ENCODE measurements at regions not wholly inside any gene's neighbourhood (a gene's known extent, or its start where the extent isn't known, plus 50 kb on each side); places are given as distances from the start of the nearest gene placed in this dataset.
A peak's percentile ranks its signal among the peaks of the same experiment; 100 is the strongest.

DNA sequence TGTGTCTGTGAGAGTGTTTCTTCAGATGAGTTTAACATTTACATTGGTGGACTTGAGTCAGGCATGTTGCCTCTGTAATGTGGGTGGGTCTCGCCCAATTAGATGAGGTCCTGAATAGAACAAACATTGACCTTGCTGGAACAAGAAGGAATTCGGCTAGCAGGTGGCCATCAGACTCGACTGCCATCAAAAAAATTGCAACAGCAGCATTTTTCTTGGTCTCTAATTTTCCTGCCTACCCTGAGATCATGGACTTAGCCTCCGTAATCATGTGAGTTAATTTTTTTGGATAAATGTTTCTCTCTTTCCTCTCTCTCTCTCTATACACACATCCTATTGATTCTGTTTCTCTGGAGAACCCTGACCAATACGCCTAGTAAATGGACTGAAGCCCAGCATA lies 83.8 kb upstream of the ST6GAL2 start:
- Mint-ChIP-seq H3K4me3 (no peak overlapping the region), H3K36me3 (ENCODE audit: low read depth) (no peaks in the 10 kb centered on the region), H3K27me3 (ENCODE audit: insufficient read depth) (peaks cover 1% of the 10 kb centered on the region; the same call in 1 of the 2 replicates), H3K9me3 (no peaks in the 10 kb centered on the region), H3K4me1 (ENCODE audit: low read depth) (peaks cover 55% of the 10 kb centered on the region), H3K27ac (no peak overlapping the region)
- TF ChIP-seq, protein P1, sequence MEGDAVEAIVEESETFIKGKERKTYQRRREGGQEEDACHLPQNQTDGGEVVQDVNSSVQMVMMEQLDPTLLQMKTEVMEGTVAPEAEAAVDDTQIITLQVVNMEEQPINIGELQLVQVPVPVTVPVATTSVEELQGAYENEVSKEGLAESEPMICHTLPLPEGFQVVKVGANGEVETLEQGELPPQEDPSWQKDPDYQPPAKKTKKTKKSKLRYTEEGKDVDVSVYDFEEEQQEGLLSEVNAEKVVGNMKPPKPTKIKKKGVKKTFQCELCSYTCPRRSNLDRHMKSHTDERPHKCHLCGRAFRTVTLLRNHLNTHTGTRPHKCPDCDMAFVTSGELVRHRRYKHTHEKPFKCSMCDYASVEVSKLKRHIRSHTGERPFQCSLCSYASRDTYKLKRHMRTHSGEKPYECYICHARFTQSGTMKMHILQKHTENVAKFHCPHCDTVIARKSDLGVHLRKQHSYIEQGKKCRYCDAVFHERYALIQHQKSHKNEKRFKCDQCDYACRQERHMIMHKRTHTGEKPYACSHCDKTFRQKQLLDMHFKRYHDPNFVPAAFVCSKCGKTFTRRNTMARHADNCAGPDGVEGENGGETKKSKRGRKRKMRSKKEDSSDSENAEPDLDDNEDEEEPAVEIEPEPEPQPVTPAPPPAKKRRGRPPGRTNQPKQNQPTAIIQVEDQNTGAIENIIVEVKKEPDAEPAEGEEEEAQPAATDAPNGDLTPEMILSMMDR (IDR thresholded peaks at IDR 0.05) = no peak
- no peak for DNase-seq

DNA sequence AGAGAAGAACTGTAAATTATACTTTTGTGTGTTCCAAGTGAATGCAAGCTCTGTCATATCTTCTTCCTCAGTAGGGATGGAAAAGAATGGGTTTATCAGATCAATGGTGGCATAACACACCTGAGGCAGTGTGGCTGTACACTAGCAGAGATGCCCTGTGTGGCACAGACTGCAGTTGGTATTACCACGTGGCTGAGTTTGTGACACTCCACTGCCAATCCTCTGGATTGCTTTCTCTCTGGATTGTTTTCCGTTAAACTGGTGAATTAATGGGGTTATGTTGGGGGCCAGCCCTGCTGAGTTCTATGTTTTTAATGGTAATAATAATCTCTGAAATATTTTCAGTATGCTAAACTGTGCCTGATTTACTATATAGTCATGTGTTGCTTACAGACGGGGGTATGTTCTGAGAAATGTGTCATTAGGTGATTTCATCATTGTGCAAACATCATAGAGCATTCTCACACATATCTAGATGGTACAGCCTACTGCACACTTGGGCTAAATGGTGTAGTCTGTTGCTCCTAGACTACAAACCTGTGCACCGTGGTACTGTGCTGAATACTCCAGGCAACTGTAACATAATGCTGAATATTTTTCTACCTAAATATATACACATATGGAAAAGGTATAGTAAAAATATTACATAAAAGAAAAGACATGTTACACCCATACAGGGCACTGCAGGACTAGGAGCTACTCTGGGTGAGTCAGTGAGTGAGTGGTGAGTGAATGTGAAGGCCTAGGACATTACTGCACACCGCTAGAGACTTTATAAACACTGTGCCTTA lies 84.7 kb upstream of the ST6GAL2 start:
- Mint-ChIP-seq H3K4me1 (ENCODE audit: low read depth) (peaks cover 47% of the 10 kb centered on the region), H3K36me3 (ENCODE audit: low read depth) (no peaks in the 10 kb centered on the region), H3K4me3 (peak overlapping the region; percentile 33; the same call in 1 of the 2 replicates), H3K27me3 (ENCODE audit: insufficient read depth) (peaks cover 1% of the 10 kb centered on the region; the same call in 1 of the 2 replicates), H3K27ac (peak overlapping the region; percentile 59), H3K9me3 (no peaks in the 10 kb centered on the region)
- TF ChIP-seq, protein P1 (IDR thresholded peaks at IDR 0.05) = no peak
- DNase-seq = peak; percentile 71

DNA sequence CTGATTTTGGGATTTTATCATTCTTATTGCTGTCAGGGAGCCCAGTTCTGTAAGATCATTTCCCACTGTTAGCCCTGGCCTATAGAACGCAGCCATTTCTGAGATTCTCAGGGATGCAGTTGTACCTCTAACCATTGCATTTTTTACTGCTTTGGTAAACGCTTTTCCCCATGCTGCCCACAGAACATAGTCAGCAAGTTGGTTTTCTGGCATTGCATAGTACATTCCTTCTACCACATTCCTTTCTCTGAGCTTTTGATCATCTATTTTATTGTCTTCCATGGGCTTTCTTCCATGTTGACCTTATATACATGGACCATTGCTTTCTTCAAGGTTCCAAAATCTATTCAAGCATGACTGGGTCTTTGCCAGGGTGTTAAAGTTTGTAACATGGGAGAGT lies 86.8 kb upstream of the ST6GAL2 start:
- Mint-ChIP-seq H3K4me3 (no peak overlapping the region), H3K27me3 (ENCODE audit: insufficient read depth) (peaks cover 2% of the 10 kb centered on the region), H3K36me3 (ENCODE audit: low read depth) (no peaks in the 10 kb centered on the region), H3K9me3 (no peaks in the 10 kb centered on the region), H3K27ac (no peak overlapping the region; the same call in 1 of the 2 replicates), H3K4me1 (ENCODE audit: low read depth) (peaks cover 53% of the 10 kb centered on the region)
- TF ChIP-seq, protein P1 (IDR thresholded peaks at IDR 0.05) = no peak
- DNase-seq = peak; percentile 52

DNA sequence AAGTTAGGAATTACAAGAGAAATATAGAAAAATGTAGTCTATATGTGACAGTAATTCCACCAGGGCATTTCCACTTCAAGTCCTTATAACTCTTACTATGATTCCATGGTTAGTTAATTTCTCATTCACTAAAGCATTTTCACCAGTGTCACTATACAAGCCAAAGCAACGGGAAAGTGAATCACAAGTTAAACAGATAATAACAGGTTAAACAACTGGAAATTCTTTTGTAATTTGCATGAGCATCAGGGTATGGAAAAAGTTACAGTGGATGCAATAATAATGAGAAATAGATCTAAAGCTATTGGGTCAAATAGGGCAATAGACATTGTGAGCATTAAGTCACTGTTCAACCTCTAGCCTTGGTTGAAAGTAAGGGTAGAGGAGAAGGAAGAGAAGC lies 88.9 kb upstream of the ST6GAL2 start:
- Mint-ChIP-seq H3K27me3 (ENCODE audit: insufficient read depth) (peaks cover 2% of the 10 kb centered on the region), H3K9me3 (no peaks in the 10 kb centered on the region), H3K27ac (no peak overlapping the region), H3K36me3 (ENCODE audit: low read depth) (no peaks in the 10 kb centered on the region), H3K4me1 (ENCODE audit: low read depth) (peaks cover 52% of the 10 kb centered on the region), H3K4me3 (no peak overlapping the region)
- DNase-seq = no peak
- TF ChIP-seq, protein P1 (IDR thresholded peaks at IDR 0.05) = no peak

DNA sequence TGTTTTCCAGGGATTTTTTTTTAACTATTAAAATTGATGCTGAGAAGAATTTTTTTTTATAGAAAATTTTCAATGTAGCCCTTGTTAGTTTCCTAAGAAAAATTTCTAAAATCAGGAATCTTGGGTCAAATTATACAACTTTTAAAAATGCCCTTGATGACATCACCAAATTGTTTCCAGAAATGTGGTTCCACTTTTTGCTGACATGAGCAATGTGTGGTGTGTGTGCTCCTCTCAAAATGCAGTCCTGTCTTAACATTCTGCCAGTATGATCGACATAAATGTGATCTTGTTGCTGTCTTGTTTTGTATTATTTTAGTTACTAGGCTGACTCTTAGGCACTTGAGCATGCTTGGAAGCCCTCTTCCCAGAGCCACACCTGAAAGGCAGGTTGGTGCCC lies 89.7 kb upstream of the ST6GAL2 start:
- H3K9me3 Mint-ChIP-seq = no peaks in the 10 kb centered on the region
- peaks cover 46% of the 10 kb centered on the region for H3K4me1 Mint-ChIP-seq (ENCODE audit: low read depth)
- H3K27ac Mint-ChIP-seq = no peak overlapping the region
- no peaks in the 10 kb centered on the region for H3K36me3 Mint-ChIP-seq (ENCODE audit: low read depth)
- H3K4me3 Mint-ChIP-seq = no peak overlapping the region
- no peak for DNase-seq
- H3K27me3 Mint-ChIP-seq (ENCODE audit: insufficient read depth) = peaks cover 2% of the 10 kb centered on the region
- TF ChIP-seq, protein P1 (IDR thresholded peaks at IDR 0.05) = no peak

Measured in HFFc6 (cell line).